Dendritic cell treated with granulocyte-macrophage colony-stimulating factor and Interleukin-4, amounts not matched to agents 40 ng/mL and 50 ng/mL, for 4 days (primary cell): ENCODE measurements at regions not wholly inside any gene's neighbourhood (a gene's known extent, or its start where the extent isn't known, plus 50 kb on each side); places are given as distances from the start of the nearest gene placed in this dataset.

Experiments used
- H3K27ac Mint-ChIP-seq: one replicate; pipeline ENCODE4 v1.8.0; 2022; ENCODE audit warnings: mild to moderate bottlenecking, mixed read lengths
- H3K27me3 Mint-ChIP-seq: one replicate; pipeline ENCODE4 v1.8.0; 2022; ENCODE audit warnings: mild to moderate bottlenecking, mixed read lengths
- H3K36me3 Mint-ChIP-seq: one replicate; pipeline ENCODE4 v1.8.0; 2022; ENCODE audit warnings: low read depth, mixed read lengths
- H3K4me1 Mint-ChIP-seq: one replicate; pipeline ENCODE4 v1.8.0; 2022; ENCODE audit warnings: low read depth, mixed read lengths
- H3K4me3 Mint-ChIP-seq: one replicate; pipeline ENCODE4 v1.8.0; 2022; ENCODE audit warnings: mild to moderate bottlenecking, moderate library complexity, mixed read lengths
- H3K9me3 Mint-ChIP-seq: one replicate; pipeline ENCODE4 v1.8.0; 2022; ENCODE audit warnings: mixed read lengths
- intact Hi-C: fragments of 100-400 bp; cut with micrococcal nuclease; formaldehyde crosslinking; loops from one replicate; pipeline ENCODE4 v1.15.0; 2022

- intact Hi-C loops: no loop called here
Observed at GRCh38 chr4:112970903-112971302, 78.5 kb upstream of the ANK2 start.

GRCh38 chr4:112973750-112974251, 75.7 kb upstream of the ANK2 start:
- no peak overlapping the region for H3K27ac Mint-ChIP-seq
- no peak overlapping the region for H3K4me3 Mint-ChIP-seq
- no peaks in the 10 kb centered on the region for H3K4me1 Mint-ChIP-seq
- no peaks in the 10 kb centered on the region for H3K9me3 Mint-ChIP-seq
- intact Hi-C loops: no loop called here
- no peaks in the 10 kb centered on the region for H3K36me3 Mint-ChIP-seq
- no peaks in the 10 kb centered on the region for H3K27me3 Mint-ChIP-seq

More at GRCh38 chr4:112970903-112971302, 78.5 kb upstream of the ANK2 start:
- Mint-ChIP-seq H3K27me3 (no peaks in the 10 kb centered on the region), H3K36me3 (no peaks in the 10 kb centered on the region), H3K4me1 (no peaks in the 10 kb centered on the region), H3K4me3 (no peak overlapping the region), H3K27ac (no peak overlapping the region), H3K9me3 (no peaks in the 10 kb centered on the region)

- no peaks in the 10 kb centered on the region for H3K27me3 Mint-ChIP-seq
- no peak overlapping the region for H3K27ac Mint-ChIP-seq
- intact Hi-C loops: no loop called here
- no peaks in the 10 kb centered on the region for H3K36me3 Mint-ChIP-seq
- H3K4me1 Mint-ChIP-seq: no peaks in the 10 kb centered on the region
- H3K9me3 Mint-ChIP-seq: no peaks in the 10 kb centered on the region
- H3K4me3 Mint-ChIP-seq: no peak overlapping the region
Observed at GRCh38 chr4:112975567-112976355, 73.7 kb upstream of the ANK2 start.

GRCh38 chr4:112978691-112979472, 70.6 kb upstream of the ANK2 start:
- no peaks in the 10 kb centered on the region for H3K9me3 Mint-ChIP-seq
- H3K4me1 Mint-ChIP-seq: no peaks in the 10 kb centered on the region
- H3K36me3 Mint-ChIP-seq: no peaks in the 10 kb centered on the region
- H3K27me3 Mint-ChIP-seq: no peaks in the 10 kb centered on the region
- intact Hi-C loops: no loop called here
- no peak overlapping the region for H3K27ac Mint-ChIP-seq
- no peak overlapping the region for H3K4me3 Mint-ChIP-seq

GRCh38 chr4:112979881-112980421, 69.5 kb upstream of the ANK2 start:
- intact Hi-C loops: no loop called here
- Mint-ChIP-seq H3K4me1 (no peaks in the 10 kb centered on the region), H3K27ac (no peak overlapping the region), H3K27me3 (no peaks in the 10 kb centered on the region), H3K4me3 (no peak overlapping the region), H3K9me3 (no peaks in the 10 kb centered on the region), H3K36me3 (no peaks in the 10 kb centered on the region)

- Mint-ChIP-seq H3K27me3 (no peaks in the 10 kb centered on the region), H3K9me3 (no peaks in the 10 kb centered on the region), H3K4me1 (no peaks in the 10 kb centered on the region), H3K4me3 (no peak overlapping the region), H3K27ac (no peak overlapping the region), H3K36me3 (no peaks in the 10 kb centered on the region)
- intact Hi-C loops: no loop called here
Observed at GRCh38 chr4:112982680-112983079, 66.8 kb upstream of the ANK2 start.

GRCh38 chr4:112994732-112995464, 54.6 kb upstream of the ANK2 start:
- no peaks in the 10 kb centered on the region for H3K27me3 Mint-ChIP-seq
- H3K4me3 Mint-ChIP-seq: no peak overlapping the region
- H3K4me1 Mint-ChIP-seq: no peaks in the 10 kb centered on the region
- H3K36me3 Mint-ChIP-seq: no peaks in the 10 kb centered on the region
- H3K9me3 Mint-ChIP-seq: no peaks in the 10 kb centered on the region
- intact Hi-C loops: no loop called here
- no peak overlapping the region for H3K27ac Mint-ChIP-seq
